Posterior cingulate gyrus (tissue), 11 donors: ENCODE measurements at regions not wholly inside any gene's neighbourhood (a gene's known extent, or its start where the extent isn't known, plus 50 kb on each side); places are given as distances from the start of the nearest gene placed in this dataset.

Source experiments
- DNase-seq, 10 donors: peaks; one replicate each; pipeline versions ENCODE4 v3.0.0 to v3.0.0-alpha.2; 2020 to 2021; ENCODE audit warnings: mixed read lengths in 3 of 10
- intact Hi-C: fragments of 100-400 bp; cut with DNase I; formaldehyde crosslinking; loops from one replicate; pipeline ENCODE4 v1.15.1; 2023

- intact Hi-C loops, result no loop called here
- DNase-seq, result no peak
Observed at GRCh38 chr18:70659036-70659925, 370.4 kb downstream of the SOCS6 start.

- intact Hi-C loops, result no loop called here
- no peak for DNase-seq
Observed at GRCh38 chr18:70653671-70654070, 364.8 kb downstream of the SOCS6 start.

- intact Hi-C loops, result no loop called here
- DNase-seq, result no peak
Observed at GRCh38 chr18:70650878-70651277, 362.0 kb downstream of the SOCS6 start.

GRCh38 chr18:70649683-70650082 lies 360.8 kb downstream of the SOCS6 start:
- intact Hi-C loops, result no loop called here
- DNase-seq, result no peak

GRCh38 chr18:70645971-70646370 lies 357.1 kb downstream of the SOCS6 start:
- intact Hi-C loops, result no loop called here
- DNase-seq, result no peak

GRCh38 chr18:70643812-70644211 lies 355.0 kb downstream of the SOCS6 start:
- no peak for DNase-seq
- intact Hi-C loops, result no loop called here

- intact Hi-C loops, result no loop called here
Observed at GRCh38 chr18:70641156-70641775, 352.4 kb downstream of the SOCS6 start.

GRCh38 chr18:70640336-70640887 lies 351.6 kb downstream of the SOCS6 start:
- DNase-seq, result no peak
- intact Hi-C loops, result no loop called here

More at GRCh38 chr18:70641156-70641775, 352.4 kb downstream of the SOCS6 start:
- no peak for DNase-seq

GRCh38 chr18:70636991-70637390 lies 348.1 kb downstream of the SOCS6 start:
- no peak for DNase-seq
- intact Hi-C loops, result no loop called here

GRCh38 chr18:70634576-70635147 lies 345.8 kb downstream of the SOCS6 start:
- intact Hi-C loops, result no loop called here
- DNase-seq, result no peak

GRCh38 chr18:70627182-70627802 lies 338.4 kb downstream of the SOCS6 start:
- DNase-seq, result no peak
- intact Hi-C loops, result no loop called here

GRCh38 chr18:70622622-70623419 lies 334.0 kb downstream of the SOCS6 start:
- intact Hi-C loops, result no loop called here
- no peak for DNase-seq

GRCh38 chr18:70621710-70622109 lies 332.9 kb downstream of the SOCS6 start:
- intact Hi-C loops, result no loop called here
- no peak for DNase-seq

- intact Hi-C loops, result no loop called here
Observed at GRCh38 chr18:70620837-70621612, 332.2 kb downstream of the SOCS6 start.

GRCh38 chr18:70617020-70617763 lies 328.3 kb downstream of the SOCS6 start:
- no peak for DNase-seq
- intact Hi-C loops, result no loop called here

More at GRCh38 chr18:70620837-70621612, 332.2 kb downstream of the SOCS6 start:
- no peak for DNase-seq

- intact Hi-C loops, result no loop called here
Observed at GRCh38 chr18:70600225-70600925, 311.5 kb downstream of the SOCS6 start.

GRCh38 chr18:70598406-70598805 lies 309.6 kb downstream of the SOCS6 start:
- peak in 1 of 10 donors; percentile 52 for DNase-seq
- intact Hi-C loops, result no loop called here

More at GRCh38 chr18:70600225-70600925, 311.5 kb downstream of the SOCS6 start:
- DNase-seq, result no peak

- intact Hi-C loops, result no loop called here
- DNase-seq, result no peak
Observed at GRCh38 chr18:70582981-70583380, 294.1 kb downstream of the SOCS6 start.
